GM23338 (cell line): ENCODE measurements at regions not wholly inside any gene's neighbourhood (a gene's known extent, or its start where the extent isn't known, plus 50 kb on each side); places are given as distances from the start of the nearest gene placed in this dataset.

Experiments
- TF ChIP-seq, protein P1 (sequence below), 2 experiments: fragments of 200-600 bp in 1 of 2; sonication (generic) in 1 of 2; conservative IDR thresholded peaks; 2 replicates each; pipeline versions ENCODE4 v1.5.1 to v1.6.1; 2016 to 2017; ENCODE audit warnings: antibody characterized with exemption in 2 of 2, low read depth in 2 of 2, mild to moderate bottlenecking in 2 of 2, moderate library complexity in 1 of 2
- TF ChIP-seq, protein P2 (sequence below): IDR thresholded peaks from one replicate; pipeline ENCODE4 v1.6.1; 2018; ENCODE audit warnings: antibody characterized with exemption; ENCODE audit not compliant: unreplicated experiment

DNA sequence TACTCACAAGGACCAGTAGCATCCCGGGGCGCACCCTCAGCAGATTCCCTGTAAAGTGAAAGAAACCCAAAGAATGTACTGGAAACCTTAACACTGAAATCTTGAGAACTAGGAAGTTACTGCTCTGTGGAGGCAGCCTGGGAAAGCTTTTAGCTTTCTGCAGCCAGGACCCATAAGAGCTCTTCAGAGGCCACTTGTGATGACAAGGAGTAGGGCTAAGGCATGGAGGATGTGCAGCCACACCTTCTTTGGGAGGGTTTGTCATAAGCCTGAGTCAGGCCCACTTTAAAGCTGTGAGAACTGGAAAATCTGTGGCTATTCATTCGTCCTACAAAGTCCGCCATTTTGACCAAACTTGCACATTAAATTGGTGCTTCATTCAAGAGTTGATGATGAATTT lies 291.1 kb upstream of the TLE4 start:
- TF ChIP-seq, protein P1, sequence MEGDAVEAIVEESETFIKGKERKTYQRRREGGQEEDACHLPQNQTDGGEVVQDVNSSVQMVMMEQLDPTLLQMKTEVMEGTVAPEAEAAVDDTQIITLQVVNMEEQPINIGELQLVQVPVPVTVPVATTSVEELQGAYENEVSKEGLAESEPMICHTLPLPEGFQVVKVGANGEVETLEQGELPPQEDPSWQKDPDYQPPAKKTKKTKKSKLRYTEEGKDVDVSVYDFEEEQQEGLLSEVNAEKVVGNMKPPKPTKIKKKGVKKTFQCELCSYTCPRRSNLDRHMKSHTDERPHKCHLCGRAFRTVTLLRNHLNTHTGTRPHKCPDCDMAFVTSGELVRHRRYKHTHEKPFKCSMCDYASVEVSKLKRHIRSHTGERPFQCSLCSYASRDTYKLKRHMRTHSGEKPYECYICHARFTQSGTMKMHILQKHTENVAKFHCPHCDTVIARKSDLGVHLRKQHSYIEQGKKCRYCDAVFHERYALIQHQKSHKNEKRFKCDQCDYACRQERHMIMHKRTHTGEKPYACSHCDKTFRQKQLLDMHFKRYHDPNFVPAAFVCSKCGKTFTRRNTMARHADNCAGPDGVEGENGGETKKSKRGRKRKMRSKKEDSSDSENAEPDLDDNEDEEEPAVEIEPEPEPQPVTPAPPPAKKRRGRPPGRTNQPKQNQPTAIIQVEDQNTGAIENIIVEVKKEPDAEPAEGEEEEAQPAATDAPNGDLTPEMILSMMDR (conservative IDR thresholded peaks at IDR 0.05; ENCODE audit: low read depth in 2 of 2), result no peak
- TF ChIP-seq, protein P2, sequence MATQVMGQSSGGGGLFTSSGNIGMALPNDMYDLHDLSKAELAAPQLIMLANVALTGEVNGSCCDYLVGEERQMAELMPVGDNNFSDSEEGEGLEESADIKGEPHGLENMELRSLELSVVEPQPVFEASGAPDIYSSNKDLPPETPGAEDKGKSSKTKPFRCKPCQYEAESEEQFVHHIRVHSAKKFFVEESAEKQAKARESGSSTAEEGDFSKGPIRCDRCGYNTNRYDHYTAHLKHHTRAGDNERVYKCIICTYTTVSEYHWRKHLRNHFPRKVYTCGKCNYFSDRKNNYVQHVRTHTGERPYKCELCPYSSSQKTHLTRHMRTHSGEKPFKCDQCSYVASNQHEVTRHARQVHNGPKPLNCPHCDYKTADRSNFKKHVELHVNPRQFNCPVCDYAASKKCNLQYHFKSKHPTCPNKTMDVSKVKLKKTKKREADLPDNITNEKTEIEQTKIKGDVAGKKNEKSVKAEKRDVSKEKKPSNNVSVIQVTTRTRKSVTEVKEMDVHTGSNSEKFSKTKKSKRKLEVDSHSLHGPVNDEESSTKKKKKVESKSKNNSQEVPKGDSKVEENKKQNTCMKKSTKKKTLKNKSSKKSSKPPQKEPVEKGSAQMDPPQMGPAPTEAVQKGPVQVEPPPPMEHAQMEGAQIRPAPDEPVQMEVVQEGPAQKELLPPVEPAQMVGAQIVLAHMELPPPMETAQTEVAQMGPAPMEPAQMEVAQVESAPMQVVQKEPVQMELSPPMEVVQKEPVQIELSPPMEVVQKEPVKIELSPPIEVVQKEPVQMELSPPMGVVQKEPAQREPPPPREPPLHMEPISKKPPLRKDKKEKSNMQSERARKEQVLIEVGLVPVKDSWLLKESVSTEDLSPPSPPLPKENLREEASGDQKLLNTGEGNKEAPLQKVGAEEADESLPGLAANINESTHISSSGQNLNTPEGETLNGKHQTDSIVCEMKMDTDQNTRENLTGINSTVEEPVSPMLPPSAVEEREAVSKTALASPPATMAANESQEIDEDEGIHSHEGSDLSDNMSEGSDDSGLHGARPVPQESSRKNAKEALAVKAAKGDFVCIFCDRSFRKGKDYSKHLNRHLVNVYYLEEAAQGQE, result no peak
